MG63 (cell line): ENCODE measurements at regions not wholly inside any gene's neighbourhood (a gene's known extent, or its start where the extent isn't known, plus 50 kb on each side); places are given as distances from the start of the nearest gene placed in this dataset.
A peak's percentile ranks its signal among the peaks of the same experiment; 100 is the strongest.

Experiments used
- DNase-seq: peaks from one replicate; pipeline ENCODE4 v3.0.0-alpha.2; 2020
- H3K27me3 ChIP-seq: fragments of 250-450 bp; sonication (Bioruptor Pico); 2 replicates; pipeline ENCODE4 v1.5.1; 2020; ENCODE audit warnings: mild to moderate bottlenecking, moderate library complexity
- H3K36me3 ChIP-seq: fragments of 250-450 bp; sonication (Bioruptor Pico); 2 replicates; pipeline ENCODE4 v1.5.1; 2020; ENCODE audit warnings: mild to moderate bottlenecking, moderate library complexity
- H3K4me3 ChIP-seq: fragments of 250-450 bp; sonication (Bioruptor Pico); 2 replicates; pipeline ENCODE4 v1.5.1; 2020; ENCODE audit warnings: mild to moderate bottlenecking, moderate library complexity
- H3K9me3 ChIP-seq: fragments of 250-450 bp; sonication (Bioruptor Pico); 2 replicates; pipeline ENCODE4 v1.5.1; 2020; ENCODE audit warnings: mild to moderate bottlenecking, moderate library complexity

- H3K9me3 ChIP-seq, result no peaks in the 10 kb centered on the region
- no peaks in the 10 kb centered on the region for H3K27me3 ChIP-seq
- no peak overlapping the region for H3K4me3 ChIP-seq
- no peaks in the 10 kb centered on the region for H3K36me3 ChIP-seq
- no peak for DNase-seq
These were observed 117.9 kb upstream of the PRR20G start for GRCh38 chr3:127405791-127406190.

DNA sequence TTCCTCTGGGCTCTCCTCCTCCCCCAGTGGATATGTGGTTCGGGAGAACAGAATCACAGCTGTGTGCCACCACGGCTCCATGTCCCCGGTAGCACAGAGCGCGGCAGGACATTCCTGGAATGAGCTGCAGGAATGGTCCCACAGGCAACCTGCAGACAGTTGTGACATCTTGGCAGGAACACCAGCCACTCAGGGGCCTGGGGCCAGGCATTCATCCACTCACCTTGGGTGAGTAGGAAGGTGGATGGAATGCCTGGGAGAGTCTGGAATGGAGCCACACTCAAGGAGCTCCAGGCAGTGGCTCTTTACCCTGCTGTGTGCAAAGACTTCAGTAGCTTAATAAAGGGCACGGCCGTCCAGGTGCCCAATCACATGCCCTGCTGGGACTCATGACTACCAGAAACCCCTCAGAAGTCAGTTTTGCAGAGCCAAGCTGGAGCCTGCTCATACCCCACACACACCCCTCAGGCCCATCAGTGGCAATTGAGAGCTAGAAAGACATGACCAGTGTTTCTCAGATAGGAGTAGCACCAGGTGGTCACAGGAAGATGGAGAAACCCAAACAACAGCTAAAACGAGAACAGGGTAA lies 117.3 kb upstream of the PRR20G start:
- H3K4me3 ChIP-seq, result no peak overlapping the region
- H3K27me3 ChIP-seq, result no peaks in the 10 kb centered on the region
- no peak for DNase-seq

DNA sequence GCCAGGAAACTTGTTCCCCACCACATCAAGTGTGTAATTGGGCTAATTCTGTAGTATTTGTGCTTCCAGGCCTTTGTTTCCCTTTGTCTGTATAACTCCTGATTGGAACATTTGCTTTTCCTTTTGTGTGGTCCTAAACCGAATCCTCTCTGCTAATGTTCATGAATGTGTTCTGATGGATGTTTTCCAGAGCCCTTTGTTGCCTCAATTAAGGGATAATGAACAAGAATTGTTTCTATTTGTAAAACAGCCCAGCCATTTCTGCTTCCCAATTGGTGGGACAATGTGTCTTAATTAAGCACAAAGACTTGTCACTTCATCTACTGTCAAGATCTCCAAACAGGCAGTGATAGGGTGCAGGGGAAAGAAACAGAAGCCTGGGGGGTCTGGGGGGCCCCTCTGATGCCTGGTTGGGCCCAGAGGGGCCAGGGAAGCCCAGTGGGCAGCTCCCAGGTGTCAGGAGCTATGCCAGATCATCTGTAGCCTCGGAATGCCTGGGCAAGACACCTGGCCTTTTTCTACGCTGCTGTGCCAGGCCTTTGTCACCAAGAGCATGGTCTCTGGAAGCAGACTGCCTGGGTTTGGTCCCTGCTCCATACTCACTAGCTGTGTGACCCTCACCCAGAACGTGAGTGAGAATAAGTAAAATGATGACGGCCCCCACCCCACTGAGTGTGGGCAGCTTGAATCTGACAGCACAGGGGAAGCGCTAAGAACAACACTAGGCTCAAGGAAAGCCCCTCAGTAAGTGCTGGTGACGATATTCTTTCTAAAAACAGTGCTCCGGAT lies 116.6 kb upstream of the PRR20G start:
- no peak for DNase-seq
- Histone ChIP-seq H3K36me3 (no peaks in the 10 kb centered on the region), H3K4me3 (no peak overlapping the region), H3K9me3 (no peaks in the 10 kb centered on the region), H3K27me3 (no peaks in the 10 kb centered on the region)

More for the DNA sequence above, 117.3 kb upstream of the PRR20G start:
- H3K36me3 ChIP-seq, result no peaks in the 10 kb centered on the region
- H3K9me3 ChIP-seq, result no peaks in the 10 kb centered on the region

DNA sequence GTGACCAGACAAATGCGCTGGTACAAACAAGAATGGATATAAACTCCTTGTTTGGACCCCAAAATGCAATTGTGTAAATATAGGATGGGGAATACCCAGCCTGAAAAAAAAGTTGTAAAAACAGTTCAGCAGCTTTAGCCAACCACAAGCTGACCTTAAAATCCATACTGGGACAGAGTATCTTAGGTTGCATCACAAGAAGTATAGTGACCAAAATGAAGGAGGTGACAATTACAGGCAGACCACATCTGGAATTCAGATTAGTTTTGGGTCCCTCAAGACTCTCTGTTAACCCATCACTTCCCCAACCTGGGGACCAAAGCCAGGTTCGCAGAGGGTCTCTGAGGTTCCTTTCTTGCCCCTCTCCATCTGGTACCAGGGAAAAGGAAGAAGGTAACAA lies 115.9 kb upstream of the PRR20G start:
- no peaks in the 10 kb centered on the region for H3K9me3 ChIP-seq
- DNase-seq, result no peak
- no peak overlapping the region for H3K4me3 ChIP-seq
- no peaks in the 10 kb centered on the region for H3K36me3 ChIP-seq
- H3K27me3 ChIP-seq, result no peaks in the 10 kb centered on the region

DNA sequence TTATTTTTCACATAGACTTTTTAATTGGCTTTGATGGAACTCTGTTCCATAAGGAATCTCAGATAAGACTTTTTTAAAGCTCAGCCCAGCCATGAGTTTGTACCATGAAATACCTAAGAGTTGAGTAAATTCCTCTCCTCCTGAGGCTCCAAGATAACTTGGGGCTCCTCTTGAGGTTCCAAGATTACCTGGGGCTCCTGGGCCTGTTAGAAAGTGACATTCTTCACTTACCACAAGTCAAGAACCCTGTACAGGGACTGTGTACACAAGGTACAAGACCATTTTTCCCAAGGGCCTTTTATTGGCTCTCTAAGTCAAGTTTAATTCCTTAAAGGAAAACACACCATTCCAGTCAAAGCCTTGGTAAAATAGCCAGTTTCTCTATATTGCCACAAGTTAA lies 111.3 kb upstream of the PRR20G start:
- Histone ChIP-seq H3K4me3 (no peak overlapping the region), H3K9me3 (no peaks in the 10 kb centered on the region), H3K36me3 (no peaks in the 10 kb centered on the region), H3K27me3 (peaks cover 9% of the 10 kb centered on the region; the same call in 1 of the 2 replicates)
- DNase-seq, result no peak

DNA sequence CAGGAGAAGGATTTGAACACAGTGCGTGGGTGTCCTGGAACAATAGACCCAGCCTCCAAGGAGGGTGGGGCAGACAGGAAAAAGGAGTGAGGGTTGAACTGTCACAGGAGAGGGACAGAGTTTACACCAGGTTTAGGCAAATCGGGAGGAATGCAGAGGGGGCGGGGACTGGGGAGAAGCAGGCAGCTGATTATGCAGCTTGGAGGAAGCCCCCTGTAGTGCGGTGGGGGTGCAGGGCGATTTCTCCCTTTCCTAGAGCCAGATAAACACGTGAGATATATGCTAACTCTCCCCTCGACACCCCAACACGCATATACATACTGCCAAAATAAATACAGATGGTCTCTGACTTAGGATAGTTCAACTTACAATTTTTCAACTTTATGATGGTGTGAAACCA lies 108.6 kb upstream of the PRR20G start:
- DNase-seq, result no peak
- Histone ChIP-seq H3K27me3 (peaks cover 9% of the 10 kb centered on the region; the same call in 1 of the 2 replicates), H3K36me3 (no peaks in the 10 kb centered on the region), H3K9me3 (no peaks in the 10 kb centered on the region), H3K4me3 (no peak overlapping the region)

- H3K27me3 ChIP-seq, result peaks cover 9% of the 10 kb centered on the region; the same call in 1 of the 2 replicates
- H3K4me3 ChIP-seq, result no peak overlapping the region
- no peak for DNase-seq
- no peaks in the 10 kb centered on the region for H3K36me3 ChIP-seq
- H3K9me3 ChIP-seq, result no peaks in the 10 kb centered on the region
These were observed 108.0 kb upstream of the PRR20G start for GRCh38 chr3:127395663-127396355.

GRCh38 chr3:127394984-127395662 lies 107.3 kb upstream of the PRR20G start:
- H3K27me3 ChIP-seq, result peaks cover 9% of the 10 kb centered on the region; the same call in 1 of the 2 replicates
- no peaks in the 10 kb centered on the region for H3K36me3 ChIP-seq
- DNase-seq, result no peak
- H3K4me3 ChIP-seq, result no peak overlapping the region
- no peaks in the 10 kb centered on the region for H3K9me3 ChIP-seq

DNA sequence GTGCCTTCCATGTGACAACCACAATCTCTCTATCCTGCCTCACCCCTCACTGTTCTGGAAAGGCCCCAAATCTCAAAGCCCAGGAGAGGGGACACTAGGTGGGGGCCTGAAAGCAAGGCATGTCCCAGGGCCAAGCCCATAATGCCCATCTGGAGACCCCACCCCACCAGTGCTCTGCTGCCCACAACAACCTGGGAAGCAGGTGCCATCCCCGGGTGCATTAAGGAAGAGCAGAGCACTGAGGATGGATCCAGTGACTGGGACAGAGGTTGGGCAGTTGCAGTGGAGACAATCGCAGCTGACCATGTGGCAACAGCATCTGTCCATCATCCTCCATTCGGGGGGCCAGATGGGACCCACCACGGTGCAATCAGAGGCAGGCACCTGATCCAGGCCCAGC lies 106.2 kb upstream of the PRR20G start:
- H3K9me3 ChIP-seq, result no peaks in the 10 kb centered on the region
- DNase-seq, result no peak
- H3K27me3 ChIP-seq, result peaks cover 9% of the 10 kb centered on the region; the same call in 1 of the 2 replicates
- H3K36me3 ChIP-seq, result no peaks in the 10 kb centered on the region
- no peak overlapping the region for H3K4me3 ChIP-seq

- H3K36me3 ChIP-seq, result no peaks in the 10 kb centered on the region
- H3K4me3 ChIP-seq, result no peak overlapping the region
- DNase-seq, result no peak
- no peaks in the 10 kb centered on the region for H3K9me3 ChIP-seq
- H3K27me3 ChIP-seq, result peaks cover 7% of the 10 kb centered on the region; the same call in 1 of the 2 replicates
These were observed 105.4 kb upstream of the PRR20G start for GRCh38 chr3:127393131-127393820.

- Histone ChIP-seq H3K27me3 (peaks cover under 1% of the 10 kb centered on the region; the same call in 1 of the 2 replicates), H3K36me3 (no peaks in the 10 kb centered on the region), H3K9me3 (no peaks in the 10 kb centered on the region), H3K4me3 (no peak overlapping the region)
- no peak for DNase-seq
These were observed 104.3 kb upstream of the PRR20G start for GRCh38 chr3:127392156-127392490.

DNA sequence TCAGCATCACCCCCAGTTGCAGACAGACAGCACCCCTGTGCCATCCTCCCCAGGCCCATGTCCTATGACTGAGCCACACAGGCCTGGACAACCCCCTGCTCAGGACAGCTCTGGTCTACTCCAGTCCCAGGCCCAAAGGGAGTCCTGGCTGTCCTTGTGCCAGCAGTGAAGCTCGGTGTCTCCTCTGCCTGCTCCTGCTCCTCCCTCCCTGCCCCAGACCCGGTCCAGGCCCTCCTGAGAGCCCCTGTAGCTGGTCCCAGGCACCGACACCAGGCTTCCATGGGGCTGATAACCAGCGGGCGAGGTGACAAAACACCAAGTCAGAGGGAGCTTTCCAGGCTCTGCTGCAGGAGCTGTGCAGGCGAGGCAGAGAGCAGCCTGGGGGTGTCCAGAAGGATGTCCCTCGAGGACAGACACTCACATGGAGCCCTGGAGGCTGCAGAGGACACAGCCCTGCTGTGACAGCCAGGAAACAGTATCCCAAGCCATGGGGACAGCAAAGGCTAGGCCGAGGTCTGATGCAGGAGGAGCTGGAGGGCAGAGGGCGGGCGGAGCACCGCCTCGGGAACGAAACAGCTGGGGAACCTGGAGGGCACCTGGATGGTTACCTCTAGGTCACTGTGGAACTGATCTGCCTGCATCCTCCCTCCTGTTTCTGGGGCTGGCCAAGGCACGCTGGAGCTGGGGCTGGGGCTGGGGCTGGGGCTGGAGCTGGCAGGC lies 103.8 kb upstream of the PRR20G start:
- no peaks in the 10 kb centered on the region for H3K27me3 ChIP-seq
- no peak for DNase-seq
- H3K36me3 ChIP-seq, result no peaks in the 10 kb centered on the region
- H3K4me3 ChIP-seq, result no peak overlapping the region
- no peaks in the 10 kb centered on the region for H3K9me3 ChIP-seq

DNA sequence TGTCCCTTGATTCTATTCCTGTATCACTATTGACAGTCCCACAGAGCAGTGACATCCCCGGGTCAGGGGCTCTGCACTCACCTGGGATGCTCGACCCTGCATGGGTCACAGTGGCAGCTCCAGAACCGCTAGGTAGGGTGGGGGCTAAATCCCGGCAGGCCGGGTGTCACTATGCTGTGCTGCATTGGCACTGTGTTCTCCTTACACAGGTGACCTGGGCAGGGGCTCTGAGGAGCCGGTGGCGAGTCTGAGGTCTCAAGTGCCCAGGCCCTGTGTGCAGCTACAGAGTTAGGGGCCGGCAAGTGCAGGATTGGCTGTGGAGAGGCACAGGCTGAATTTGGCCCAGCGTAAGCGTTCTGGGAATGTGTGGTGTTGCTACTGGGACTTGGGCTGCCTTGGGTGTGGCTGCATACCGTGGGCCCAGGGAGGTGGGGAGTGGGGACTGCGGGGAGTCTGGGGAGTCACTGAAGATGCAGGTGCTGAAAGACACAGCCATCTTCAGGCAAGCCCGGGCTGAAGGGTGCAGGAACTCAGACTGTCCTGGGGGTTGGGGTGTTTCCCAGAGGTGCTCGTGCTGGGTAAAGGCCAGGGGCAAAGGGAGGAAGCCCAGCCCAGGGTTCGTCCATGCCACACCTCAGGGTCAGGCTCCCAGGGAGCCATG lies 102.6 kb upstream of the PRR20G start:
- no peak for DNase-seq
- H3K27me3 ChIP-seq, result no peaks in the 10 kb centered on the region
- no peaks in the 10 kb centered on the region for H3K36me3 ChIP-seq
- H3K9me3 ChIP-seq, result no peaks in the 10 kb centered on the region
- no peak overlapping the region for H3K4me3 ChIP-seq

DNA sequence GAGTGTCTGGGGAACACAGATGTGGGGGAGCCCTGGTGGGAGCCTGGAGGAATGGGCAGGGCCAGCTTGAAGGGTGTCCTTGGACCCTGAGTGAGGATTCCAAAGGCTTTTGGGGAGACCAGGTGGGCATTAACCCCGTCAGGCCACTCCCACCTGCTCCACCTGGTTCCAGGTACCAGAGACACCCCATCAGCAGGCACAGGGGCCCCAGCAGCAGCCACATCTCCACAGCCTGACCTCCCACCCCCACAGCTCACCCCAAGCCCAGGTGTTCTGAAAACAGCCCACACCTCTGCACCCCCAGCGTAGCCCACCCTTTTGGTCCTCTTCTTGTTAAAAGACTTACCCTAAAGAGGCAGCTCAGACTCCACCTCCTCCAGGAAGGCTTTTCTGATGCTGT lies 102.1 kb upstream of the PRR20G start:
- Histone ChIP-seq H3K36me3 (no peaks in the 10 kb centered on the region), H3K9me3 (no peaks in the 10 kb centered on the region), H3K27me3 (no peaks in the 10 kb centered on the region), H3K4me3 (no peak overlapping the region)
- no peak for DNase-seq

DNA sequence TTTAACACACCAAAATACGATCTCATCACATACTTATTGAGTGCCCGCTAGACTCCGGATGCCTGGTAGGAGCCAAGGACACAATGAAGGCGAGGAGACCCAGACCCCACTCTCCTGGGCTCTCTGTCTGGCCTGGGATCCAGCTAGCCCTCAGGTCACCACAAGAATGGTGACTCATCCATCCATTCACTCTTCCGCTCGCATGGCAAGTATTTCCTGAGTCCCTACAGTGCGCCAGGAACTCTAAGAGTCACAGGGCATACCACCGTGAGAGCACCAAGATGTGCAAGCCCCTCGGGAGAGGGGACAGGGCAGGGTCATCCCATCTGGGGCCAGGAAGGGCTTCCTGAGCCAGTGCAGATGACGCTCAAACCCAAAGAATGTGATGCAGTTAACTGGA lies 101.6 kb upstream of the PRR20G start:
- H3K4me3 ChIP-seq, result no peak overlapping the region
- H3K27me3 ChIP-seq, result no peaks in the 10 kb centered on the region
- peak; percentile 37 for DNase-seq
- no peaks in the 10 kb centered on the region for H3K36me3 ChIP-seq
- no peaks in the 10 kb centered on the region for H3K9me3 ChIP-seq

DNA sequence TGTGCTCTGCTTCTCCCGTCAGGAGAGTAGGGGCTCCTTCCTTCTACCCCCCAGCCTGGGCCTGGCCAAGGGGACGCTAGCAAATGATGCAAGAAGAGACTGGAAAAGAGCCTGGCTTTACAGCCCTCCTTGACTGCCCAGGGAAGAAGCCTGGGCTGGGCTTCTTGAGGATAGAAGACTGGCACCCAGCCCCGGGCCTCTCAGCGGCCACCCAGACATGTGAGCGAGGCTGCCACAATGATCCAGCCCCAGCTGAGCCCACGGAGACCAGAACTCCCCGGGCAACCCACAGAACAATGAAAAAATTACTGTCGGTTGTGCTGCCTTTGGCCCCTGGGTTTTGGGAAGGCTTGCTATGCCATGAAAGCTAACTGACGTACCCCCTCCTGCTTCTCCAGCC lies 100.6 kb upstream of the PRR20G start:
- DNase-seq, result no peak
- Histone ChIP-seq H3K36me3 (no peaks in the 10 kb centered on the region), H3K27me3 (no peaks in the 10 kb centered on the region), H3K4me3 (no peak overlapping the region), H3K9me3 (no peaks in the 10 kb centered on the region)
